Gastroesophageal sphincter (tissue), 3 donors: ENCODE measurements at regions not wholly inside any gene's neighbourhood (a gene's known extent, or its start where the extent isn't known, plus 50 kb on each side); places are given as distances from the start of the nearest gene placed in this dataset.

Experiments
- CTCF ChIP-seq, 4 experiments: fragments of 200-600 bp in 2 of 4; fragments of 450-650 bp in 2 of 4; sonication (generic) in 1 of 4; IDR thresholded peaks; one replicate each; pipeline ENCODE4 v1.5.1; 2017 to 2019; ENCODE audit warnings: antibody characterized with exemption in 4 of 4, mild to moderate bottlenecking in 2 of 4, moderate library complexity in 2 of 4
- EP300 ChIP-seq: sonication (generic); formaldehyde crosslinking; IDR thresholded peaks from one replicate; pipeline ENCODE4 v1.6.1; 2017; ENCODE audit warnings: antibody characterized with exemption, mild to moderate bottlenecking
- POLR2A ChIP-seq, 2 donors: fragments of 450-650 bp; IDR thresholded peaks; one replicate each; pipeline ENCODE4 v1.6.1; 2017; ENCODE audit warnings: antibody characterized with exemption in 2 of 2, mild to moderate bottlenecking in 2 of 2, moderate library complexity in 1 of 2
- POLR2AphosphoS5 ChIP-seq: sonication (generic); formaldehyde crosslinking; IDR thresholded peaks from one replicate; pipeline ENCODE4 v1.6.1; 2017; ENCODE audit warnings: antibody characterized with exemption

GRCh38 chr5:124261848-124262247 is 484.6 kb downstream of the ZNF608 start:
- TF ChIP-seq POLR2A (IDR thresholded peaks at IDR 0.05) (no peak), CTCF (IDR thresholded peaks at IDR 0.05) (no peak), POLR2AphosphoS5 (no peak), EP300 (no peak)
